H1 (cell line): ENCODE measurements at regions not wholly inside any gene's neighbourhood (a gene's known extent, or its start where the extent isn't known, plus 50 kb on each side); places are given as distances from the start of the nearest gene placed in this dataset.

Experiments used
- CTCF ChIA-PET: fragments of 300-600 bp; sonication (Branson Sonifier 250); formaldehyde crosslinking; loops from one replicate; lab custom pipeline; 2021; ENCODE audit not compliant: partially characterized antibody; lab: Charles Lee
- POLR2A ChIA-PET: fragments of 300-600 bp; sonication (Branson Sonifier 250); formaldehyde crosslinking; loops from one replicate; lab custom pipeline; 2021; ENCODE audit warnings: inconsistent platforms; ENCODE audit not compliant: partially characterized antibody; lab: Charles Lee
- DNase-seq, 2 experiments: peaks; one replicate each; pipeline versions ENCODE4 v3.0.0 to v3.0.0-alpha.2; 2010 to 2022; ENCODE audit warnings: low spot score in 2 of 2, low read depth in 1 of 2, mixed read lengths in 1 of 2
- FAIRE-seq: peaks from 2 replicates; lab custom pipeline; 2011; peaks lifted over from hg19 to GRCh38; lab: Jason Lieb, UNC
- H2AFZ ChIP-seq: 2 replicates; pipeline ENCODE4 v1.8.1; 2012; ENCODE audit warnings: low read length, inconsistent platforms
- H2AK5ac ChIP-seq: 2 replicates; pipeline ENCODE4 v1.6.1; 2013; ENCODE audit warnings: low read depth, low read length
- H2BK120ac ChIP-seq: replicated peaks from 2 replicates; pipeline ENCODE3; 2013; ENCODE audit warnings: low read depth, low read length, inconsistent platforms
- H2BK12ac ChIP-seq: 2 replicates; pipeline ENCODE4 v1.6.1; 2013; ENCODE audit warnings: low read depth, low read length
- H2BK15ac ChIP-seq: 2 replicates; pipeline ENCODE4 v1.6.1; 2013; ENCODE audit warnings: low read length
- H2BK20ac ChIP-seq: 2 replicates; pipeline ENCODE4 v1.6.1; 2013; ENCODE audit warnings: low read length
- H2BK5ac ChIP-seq: 2 replicates; pipeline ENCODE4 v1.6.1; 2013; ENCODE audit warnings: low read depth, low read length
- H3K14ac ChIP-seq: 2 replicates; pipeline ENCODE4 v1.6.1; 2013; ENCODE audit warnings: inconsistent platforms; ENCODE audit not compliant: insufficient read length
- H3K18ac ChIP-seq: 2 replicates; pipeline ENCODE4 v1.6.1; 2013; ENCODE audit warnings: low read length; ENCODE audit errors: extremely low read depth
- H3K23ac ChIP-seq: 2 replicates; pipeline ENCODE4 v1.6.1; 2013; ENCODE audit warnings: inconsistent platforms; ENCODE audit not compliant: insufficient read length
- H3K23me2 ChIP-seq: 2 replicates; pipeline ENCODE4 v1.6.1; 2013; ENCODE audit warnings: low read depth, low read length
- H3K27ac ChIP-seq: 2 replicates; pipeline ENCODE4 v1.6.1; 2011; ENCODE audit warnings: low read depth, low read length, inconsistent platforms
- H3K27me3 ChIP-seq, 4 experiments: replicated peaks in 1 of 4; 1 replicate in 1 of 4; 2 replicates in 3 of 4; pipeline versions ENCODE4 v1.6.1 to v1.8.1; 2011 to 2013; ENCODE audit warnings: low read length in 3 of 4, mild to moderate bottlenecking in 3 of 4, inconsistent platforms in 2 of 4, mixed read lengths in 2 of 4, moderate library complexity in 1 of 4; ENCODE audit not compliant: control insufficient read depth in 3 of 4, insufficient read depth in 3 of 4; ENCODE audit errors: extremely low read depth in 1 of 4
- H3K36me3 ChIP-seq, 4 experiments: 2 replicates each; pipeline versions ENCODE4 v1.6.1 to v1.8.1; 2011 to 2013; ENCODE audit warnings: mild to moderate bottlenecking in 4 of 4, low read length in 3 of 4, moderate library complexity in 2 of 4, control low read depth in 1 of 4, inconsistent platforms in 1 of 4; ENCODE audit not compliant: insufficient read depth in 4 of 4, control insufficient read depth in 2 of 4
- H3K4ac ChIP-seq: replicated peaks from 2 replicates; pipeline ENCODE3; 2013; ENCODE audit warnings: low read length, low read depth, mixed read lengths, inconsistent platforms; ENCODE audit not compliant: insufficient read length
- H3K4me1 ChIP-seq, 4 experiments: replicated peaks in 1 of 4; 1 replicate in 1 of 4; 2 replicates in 3 of 4; pipeline versions ENCODE4 v1.6.1 to v1.8.1; 2011 to 2013; ENCODE audit warnings: low read length in 3 of 4, inconsistent platforms in 2 of 4, mixed read lengths in 1 of 4; ENCODE audit not compliant: insufficient read depth in 4 of 4, control insufficient read depth in 3 of 4
- H3K4me2 ChIP-seq, 2 experiments: 2 replicates each; pipeline versions ENCODE4 v1.6.1 to v1.8.1; 2011 to 2013; ENCODE audit warnings: low read depth in 2 of 2, low read length in 2 of 2, control low read depth in 1 of 2, inconsistent platforms in 1 of 2, mild to moderate bottlenecking in 1 of 2; ENCODE audit not compliant: insufficient read depth in 1 of 2
- H3K4me3 ChIP-seq, 4 experiments: fragments of 200-600, 300-600 bp in 1 of 4; sonication (generic), shearing (Covaris generic), sonication (Bioruptor Twin) in 1 of 4; 2 replicates each; pipeline versions ENCODE4 v1.5.1 to v1.8.1; 2011 to 2016; ENCODE audit warnings: low read length in 4 of 4, low read depth in 3 of 4, control low read depth in 2 of 4, inconsistent platforms in 2 of 4, mild to moderate bottlenecking in 2 of 4, mixed read lengths in 1 of 4, moderate library complexity in 1 of 4; ENCODE audit not compliant: insufficient read depth in 2 of 4; ENCODE audit errors: extremely low read depth in 1 of 4
- H3K56ac ChIP-seq: replicated peaks from 2 replicates; pipeline ENCODE3; 2013; ENCODE audit warnings: low read depth, mild to moderate bottlenecking, mixed read lengths, low read length, inconsistent platforms; ENCODE audit not compliant: insufficient read length
- H3K79me1 ChIP-seq: 2 replicates; pipeline ENCODE4 v1.6.1; 2013; ENCODE audit warnings: low read depth, low read length, control low read depth
- H3K79me2 ChIP-seq, 2 experiments: 2 replicates each; pipeline versions ENCODE4 v1.6.1 to v1.8.1; 2012 to 2013; ENCODE audit warnings: low read length in 2 of 2, mild to moderate bottlenecking in 2 of 2, inconsistent platforms in 1 of 2; ENCODE audit not compliant: insufficient read depth in 2 of 2, control insufficient read depth in 1 of 2
- H3K9ac ChIP-seq, 4 experiments: replicated peaks in 1 of 4; 1 replicate in 1 of 4; 2 replicates in 3 of 4; pipeline versions ENCODE4 v1.6.1 to v1.8.1; 2011 to 2013; ENCODE audit warnings: low read depth in 3 of 4, low read length in 3 of 4, control low read depth in 2 of 4, mild to moderate bottlenecking in 2 of 4, moderate library complexity in 2 of 4, inconsistent platforms in 1 of 4; ENCODE audit errors: extremely low read depth in 1 of 4
- H3K9me3 ChIP-seq, 2 experiments: 2 replicates each; pipeline versions ENCODE4 v1.6.1 to v1.8.1; 2012 to 2013; ENCODE audit warnings: mild to moderate bottlenecking in 2 of 2, moderate library complexity in 2 of 2, control low read depth in 1 of 2, inconsistent platforms in 1 of 2, low read depth in 1 of 2, low read length in 1 of 2, mixed read lengths in 1 of 2; ENCODE audit not compliant: insufficient read depth in 2 of 2
- H4K20me1 ChIP-seq, 2 experiments: replicated peaks in 1 of 2; 2 replicates each; pipeline versions ENCODE3 to v1.8.1; 2011 to 2013; ENCODE audit warnings: inconsistent platforms in 2 of 2, low read length in 2 of 2, mild to moderate bottlenecking in 1 of 2; ENCODE audit not compliant: insufficient read depth in 2 of 2, control insufficient read depth in 1 of 2
- H4K5ac ChIP-seq: 2 replicates; pipeline ENCODE4 v1.6.1; 2013; ENCODE audit warnings: low read length, low read depth, mixed read lengths, inconsistent platforms; ENCODE audit not compliant: insufficient read length
- H4K8ac ChIP-seq: 2 replicates; pipeline ENCODE4 v1.8.0; 2013; ENCODE audit warnings: mild to moderate bottlenecking, moderate library complexity, low read length, inconsistent platforms; ENCODE audit not compliant: insufficient read depth; ENCODE audit errors: extremely low read depth
- H4K91ac ChIP-seq: replicated peaks from 2 replicates; pipeline ENCODE3; 2013; ENCODE audit warnings: low read length, mixed read lengths, inconsistent platforms; ENCODE audit not compliant: insufficient read length
- POU5F1 ChIP-seq: IDR thresholded peaks from 2 replicates; pipeline ENCODE4 v1.6.1; 2011; ENCODE audit warnings: low read depth, mild to moderate bottlenecking, low read length, moderate library complexity
- SP4 ChIP-seq: IDR thresholded peaks from 2 replicates; pipeline ENCODE4 v1.6.1; 2012; ENCODE audit warnings: low read length, inconsistent platforms
- WGBS, 2 experiments: shearing (Covaris generic) in 1 of 2; methylation state at CpG; one replicate each; pipeline versions ENCODE4 v1.1.6 to v1.1.7; 2013 to 2015; ENCODE audit warnings: low lambda C conversion rate in 2 of 2, mixed read lengths in 2 of 2, inconsistent platforms in 1 of 2, low coverage in 1 of 2, missing lambda C conversion rate in 1 of 2; ENCODE audit not compliant: insufficient replicate concordance in 2 of 2, insufficient coverage in 1 of 2, insufficient read length in 1 of 2; ENCODE audit errors: extremely low coverage in 1 of 2, missing lambda C conversion rate in 1 of 2; 5-methylcytosine and 5-hydroxymethylcytosine counted together

DNA sequence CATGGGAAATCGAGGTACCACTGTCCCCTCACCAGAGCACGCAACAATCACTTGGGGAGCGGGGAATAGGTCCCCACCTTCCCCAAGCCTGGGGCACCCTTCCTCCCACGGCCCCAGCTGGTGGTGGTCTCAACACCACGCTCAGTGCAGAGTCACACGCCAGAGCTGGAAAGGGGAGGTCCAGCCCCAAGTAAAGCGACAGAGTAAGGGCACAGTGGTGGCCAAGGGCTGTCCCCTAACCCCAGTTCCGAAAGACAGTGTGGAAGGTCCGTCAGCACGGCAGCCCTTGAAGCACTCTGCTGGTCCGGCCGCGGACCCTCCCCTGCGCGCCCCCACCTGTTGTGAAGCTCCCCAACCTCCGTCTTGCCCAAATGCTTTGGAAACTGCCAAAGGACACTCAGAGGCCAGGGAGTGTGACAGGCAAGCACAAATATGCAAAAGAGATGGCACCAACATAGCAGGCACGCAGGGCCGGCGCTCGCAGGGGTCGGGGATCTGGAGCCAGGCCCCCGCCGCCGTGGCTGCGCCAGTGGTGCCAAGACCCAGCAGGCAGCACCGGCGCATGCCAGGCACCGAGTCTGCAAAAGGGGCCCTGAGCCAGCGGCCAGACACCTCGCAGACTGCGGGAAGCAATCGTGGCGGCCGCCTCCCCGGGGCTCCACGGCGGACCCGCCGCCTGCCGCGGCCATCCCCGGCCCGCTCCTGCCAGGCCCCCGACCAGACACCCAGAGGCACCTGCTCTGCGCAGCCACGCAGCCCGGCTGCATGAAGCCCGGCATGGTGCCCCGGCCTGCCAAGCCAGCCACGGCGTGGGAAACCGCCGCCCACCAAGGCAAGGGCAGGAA, 51.6 kb upstream of the SRRM3 start:
- no peak for DNase-seq
- peak overlapping the region; percentile 39; the same call in 1 of the 2 replicates for H2BK12ac ChIP-seq
- H4K5ac ChIP-seq: no peak overlapping the region
- no peaks in the 10 kb centered on the region for H3K79me2 ChIP-seq
- FAIRE-seq: no peak
- H4K8ac ChIP-seq: no peak overlapping the region
- H3K18ac ChIP-seq: no peak overlapping the region
- no peak overlapping the region for H3K27ac ChIP-seq
- no peaks in the 10 kb centered on the region for H3K9me3 ChIP-seq
- no peak overlapping the region for H3K4me2 ChIP-seq
- H3K14ac ChIP-seq: no peak overlapping the region
- no peaks in the 10 kb centered on the region for H3K79me1 ChIP-seq
- H2AFZ ChIP-seq: no peak overlapping the region
- H2BK5ac ChIP-seq: no peak overlapping the region
- H3K23me2 ChIP-seq: no peaks in the 10 kb centered on the region
- TF ChIP-seq POU5F1 (no peak), SP4 (no peak)
- H3K9ac ChIP-seq: no peak overlapping the region
- H4K20me1 ChIP-seq: no peaks in the 10 kb centered on the region
- no peak overlapping the region for H3K4ac ChIP-seq
- no peaks in the 10 kb centered on the region for H3K36me3 ChIP-seq
- ChIA-PET POLR2A (interaction anchor here (1.4 kb wide), 1 partner anchor 9 kb away, joined by 4 read pairs; no protein-coding TSS in a partner anchor), CTCF (interaction anchor here (0.5 to 1.5 kb wide), 4 partner anchors 23 to 164 kb away, joined by 4 to 5 read pairs (median 4); no protein-coding TSS in a partner anchor)
- no peaks in the 10 kb centered on the region for H3K4me1 ChIP-seq
- H2BK120ac ChIP-seq: no peak overlapping the region
- no peak overlapping the region for H2BK15ac ChIP-seq
- no peak overlapping the region for H4K91ac ChIP-seq
- no peak overlapping the region for H2BK20ac ChIP-seq
- H3K56ac ChIP-seq: no peak overlapping the region
- H3K27me3 ChIP-seq: no peaks in the 10 kb centered on the region
- no peak overlapping the region for H3K4me3 ChIP-seq
- no peak overlapping the region for H2AK5ac ChIP-seq
- 93% methylated on average over 53 of the region's 53 CpGs; no CpG with 5 or more reads in 1 of the 2 experiments for WGBS, 2 experiments
- no peak overlapping the region for H3K23ac ChIP-seq
